Natural killer cell (primary cell): ENCODE measurements at regions not wholly inside any gene's neighbourhood (a gene's known extent, or its start where the extent isn't known, plus 50 kb on each side); places are given as distances from the start of the nearest gene placed in this dataset.

Source experiments
- ATAC-seq, 3 donors: fragments of 150-1000 bp in 2 of 3; fragments of 200-7000 bp in 1 of 3; cut with Tn5 transposase; 1 replicate in 1 of 3; 2 replicates in 2 of 3; pipeline ENCODE4 v1.10.0; 2021; ENCODE audit warnings: mild to moderate bottlenecking in 2 of 3, moderate library complexity in 2 of 3
- DNase-seq, 2 donors: peaks; one replicate each; pipeline versions ENCODE4 v3.0.0 to v3.0.0-alpha.2; 2013 to 2021; ENCODE audit warnings: mixed read lengths in 1 of 2
- H3K27ac ChIP-seq: one replicate; pipeline ENCODE4 v1.5.1; 2013; ENCODE audit warnings: mild to moderate bottlenecking, low read length
- H3K27me3 ChIP-seq: one replicate; pipeline ENCODE4 v1.6.1; 2013; ENCODE audit warnings: low read length; ENCODE audit not compliant: control insufficient read depth, insufficient read depth
- H3K36me3 ChIP-seq: one replicate; pipeline ENCODE4 v1.6.1; 2013; ENCODE audit warnings: low read length; ENCODE audit not compliant: control insufficient read depth, insufficient read depth
- H3K4me1 ChIP-seq: one replicate; pipeline ENCODE4 v1.6.1; 2013; ENCODE audit warnings: low read length; ENCODE audit not compliant: control insufficient read depth, insufficient read depth
- H3K4me3 ChIP-seq: one replicate; pipeline ENCODE4 v1.5.1; 2013; ENCODE audit warnings: low read length
- H3K9me3 ChIP-seq: one replicate; pipeline ENCODE4 v1.6.1; 2013; ENCODE audit warnings: low read length; ENCODE audit not compliant: control insufficient read depth, insufficient read depth
- H3K27ac Mint-ChIP-seq, 2 donors: one replicate each; pipeline ENCODE4 v1.8.0; 2022; ENCODE audit warnings: mild to moderate bottlenecking in 2 of 2, mixed read lengths in 2 of 2, moderate library complexity in 1 of 2
- H3K27me3 Mint-ChIP-seq, 2 donors: one replicate each; pipeline ENCODE4 v1.8.0; 2022; ENCODE audit warnings: low read depth in 2 of 2, mixed read lengths in 2 of 2
- H3K36me3 Mint-ChIP-seq: one replicate; pipeline ENCODE4 v1.8.0; 2022; ENCODE audit warnings: mixed read lengths
- H3K4me1 Mint-ChIP-seq, 2 donors: one replicate each; pipeline ENCODE4 v1.8.0; 2022; ENCODE audit warnings: mixed read lengths in 2 of 2
- H3K4me3 Mint-ChIP-seq: one replicate; pipeline ENCODE4 v1.8.0; 2022; ENCODE audit warnings: mild to moderate bottlenecking, moderate library complexity, mixed read lengths
- H3K9me3 Mint-ChIP-seq, 2 donors: one replicate each; pipeline ENCODE4 v1.8.0; 2022; ENCODE audit warnings: mixed read lengths in 2 of 2
- CTCF ChIP-seq: fragments of 200-600 bp; IDR thresholded peaks from one replicate; pipeline ENCODE4 v1.8.0; 2022; ENCODE audit warnings: antibody characterized with exemption
- WGBS: methylation state at CpG from one replicate; pipeline ENCODE4 v1.1.7; 2013; ENCODE audit warnings: missing lambda C conversion rate; ENCODE audit not compliant: insufficient coverage; 5-methylcytosine and 5-hydroxymethylcytosine counted together
- intact Hi-C: fragments of 100-400 bp; cut with micrococcal nuclease; formaldehyde crosslinking; loops from one replicate; pipeline ENCODE4 v1.14.2; 2022

DNA sequence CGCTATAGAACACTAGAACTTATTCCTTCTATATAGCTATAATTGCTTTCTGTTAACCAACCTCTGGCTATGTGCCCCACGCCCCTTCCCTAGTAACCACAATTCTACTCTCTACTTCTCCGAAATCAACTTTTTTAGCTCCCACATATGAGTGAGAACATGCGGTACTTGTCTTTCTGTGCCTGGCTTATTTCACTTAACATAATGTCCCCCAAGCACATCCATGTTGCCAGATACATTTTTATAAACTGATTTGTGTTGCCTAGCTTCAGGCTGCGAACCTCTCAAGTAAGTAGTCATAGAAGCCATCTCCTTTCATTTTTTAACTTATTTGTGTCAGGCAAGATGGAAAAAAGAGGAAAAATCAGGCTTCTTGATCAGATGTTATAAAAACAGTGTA lies 249.5 kb downstream of the TMEM167A start:
- H3K27me3 Mint-ChIP-seq = no peaks in the 10 kb centered on the region
- H3K36me3 Mint-ChIP-seq = no peaks in the 10 kb centered on the region
- intact Hi-C loops = no loop called here
- Histone ChIP-seq H3K9me3 (no peaks in the 10 kb centered on the region), H3K27me3 (no peaks in the 10 kb centered on the region), H3K4me3 (no peak overlapping the region), H3K36me3 (no peaks in the 10 kb centered on the region), H3K4me1 (no peaks in the 10 kb centered on the region), H3K27ac (no peak overlapping the region)
- ATAC-seq = no peak
- WGBS = 66% methylated on average over 4 of the region's 5 CpGs
- no peak for TF ChIP-seq CTCF
- no peak overlapping the region for H3K4me3 Mint-ChIP-seq
- DNase-seq = no peak
- H3K9me3 Mint-ChIP-seq = no peaks in the 10 kb centered on the region
- no peaks in the 10 kb centered on the region for H3K4me1 Mint-ChIP-seq
- no peak overlapping the region for H3K27ac Mint-ChIP-seq

- TF ChIP-seq CTCF = no peak
- Mint-ChIP-seq H3K4me3 (no peak overlapping the region), H3K27me3 (peaks cover 0 to 2% of the 10 kb centered on the region in 2 donors), H3K9me3 (no peaks in the 10 kb centered on the region), H3K27ac (no peak overlapping the region), H3K36me3 (no peaks in the 10 kb centered on the region), H3K4me1 (no peaks in the 10 kb centered on the region)
- H3K27me3 ChIP-seq = no peaks in the 10 kb centered on the region
- H3K4me3 ChIP-seq = no peak overlapping the region
- no peaks in the 10 kb centered on the region for H3K4me1 ChIP-seq
- no peaks in the 10 kb centered on the region for H3K9me3 ChIP-seq
- intact Hi-C loops = no loop called here
- no peak overlapping the region for H3K27ac ChIP-seq
- DNase-seq (no peak), ATAC-seq (no peak)
- WGBS = 96% methylated on average over 4 of the region's 4 CpGs
- H3K36me3 ChIP-seq = no peaks in the 10 kb centered on the region
Observed at GRCh38 chr5:82822634-82822927, 254.6 kb downstream of the TMEM167A start.

DNA sequence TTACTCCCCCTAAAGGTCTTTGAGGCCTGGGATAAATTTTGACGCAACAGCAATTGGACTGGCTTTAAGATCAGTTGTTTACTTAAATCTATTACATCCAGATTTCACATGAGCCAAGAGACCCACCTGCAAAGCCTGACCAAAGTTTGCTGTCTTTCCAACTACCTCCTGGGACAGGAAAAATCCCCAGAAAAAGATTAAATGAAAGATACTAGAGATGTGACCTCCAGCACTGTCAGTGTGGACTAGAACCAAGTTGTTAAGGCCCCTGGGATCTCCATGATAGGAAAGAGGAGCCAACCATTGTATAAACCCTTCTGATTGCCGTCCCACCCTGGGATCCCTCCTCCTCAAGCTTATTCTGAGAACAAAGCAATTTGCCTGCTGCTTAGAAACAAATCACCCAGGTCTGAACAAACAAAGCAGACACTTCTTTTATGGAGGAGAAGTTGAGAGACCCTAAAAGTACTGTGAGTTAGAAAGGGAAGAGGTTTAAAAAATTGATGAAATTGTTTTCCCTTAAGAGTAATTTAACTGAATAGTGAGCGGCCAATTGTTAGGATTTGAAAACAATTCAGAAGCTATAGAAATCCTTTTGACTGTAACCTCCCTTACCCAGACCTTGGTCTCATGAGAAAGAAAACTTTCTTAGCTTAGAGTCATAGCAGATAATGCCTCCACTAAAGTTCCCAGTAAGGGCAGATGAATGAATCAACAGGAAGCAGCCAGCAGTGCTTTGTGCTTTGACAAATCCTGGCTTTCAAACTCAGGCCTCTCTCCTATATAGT lies 255.2 kb downstream of the TMEM167A start:
- no peaks in the 10 kb centered on the region for H3K36me3 ChIP-seq
- DNase-seq = no peak
- Mint-ChIP-seq H3K27ac (no peak overlapping the region), H3K9me3 (no peaks in the 10 kb centered on the region), H3K4me3 (no peak overlapping the region), H3K27me3 (peaks cover 0 to 2% of the 10 kb centered on the region in 2 donors), H3K4me1 (no peaks in the 10 kb centered on the region), H3K36me3 (no peaks in the 10 kb centered on the region)
- no peaks in the 10 kb centered on the region for H3K9me3 ChIP-seq
- intact Hi-C loops = no loop called here
- H3K27me3 ChIP-seq = no peaks in the 10 kb centered on the region
- no peak for ATAC-seq
- WGBS = 97% methylated on average over 3 of the region's 3 CpGs
- H3K4me3 ChIP-seq = no peak overlapping the region
- H3K4me1 ChIP-seq = no peaks in the 10 kb centered on the region
- H3K27ac ChIP-seq = no peak overlapping the region
- no peak for TF ChIP-seq CTCF
